Suppressor macrophage (primary cell): ENCODE measurements at regions not wholly inside any gene's neighbourhood (a gene's known extent, or its start where the extent isn't known, plus 50 kb on each side); places are given as distances from the start of the nearest gene placed in this dataset.
A peak's percentile ranks its signal among the peaks of the same experiment; 100 is the strongest.
"Not testable (repeated sequence)": the region's sequence is repeated elsewhere in the genome, so short reads cannot be mapped to it uniquely, and the experiment has no call there.

Experiments used
- DNase-seq, 4 experiments: peaks; one replicate each; pipeline ENCODE4 v3.0.0-alpha.2; 2020 to 2022

- DNase-seq: no peak
Observed at GRCh38 chr9:71632776-71633175, 135.5 kb downstream of the CEMIP2 start.

GRCh38 chr9:71630377-71630995 is 137.8 kb downstream of the CEMIP2 start:
- peak in 3 of 4 experiments; percentile 16 to 38 (median 17) for DNase-seq

GRCh38 chr9:71629578-71630215 is 138.6 kb downstream of the CEMIP2 start:
- no peak for DNase-seq

GRCh38 chr9:71628247-71628646 is 140.1 kb downstream of the CEMIP2 start:
- peak in 3 of 4 experiments; percentile 29 to 60 (median 38) for DNase-seq

GRCh38 chr9:71627537-71627936 is 140.8 kb downstream of the CEMIP2 start:
- DNase-seq: no peak

- DNase-seq: no peak
Observed at GRCh38 chr9:71626395-71626794, 141.9 kb downstream of the CEMIP2 start.

GRCh38 chr9:71624728-71625127 is 143.6 kb downstream of the CEMIP2 start:
- DNase-seq: no peak

- DNase-seq: no peak
Observed at GRCh38 chr9:71620746-71621145, 147.6 kb downstream of the CEMIP2 start.

- no peak for DNase-seq
Observed at GRCh38 chr9:71620331-71620730, 148.0 kb downstream of the CEMIP2 start.

- DNase-seq: no peak
Observed at GRCh38 chr9:71619926-71620325, 148.4 kb downstream of the CEMIP2 start.

GRCh38 chr9:71614409-71615010 is 153.8 kb downstream of the CEMIP2 start:
- no peak for DNase-seq

- DNase-seq: no peak
Observed at GRCh38 chr9:71612889-71613288, 155.4 kb downstream of the CEMIP2 start.

- no peak for DNase-seq
Observed at GRCh38 chr9:71609448-71609830, 158.9 kb downstream of the CEMIP2 start.

GRCh38 chr9:71608825-71609447 is 159.4 kb downstream of the CEMIP2 start:
- no peak for DNase-seq

- DNase-seq: no peak
Observed at GRCh38 chr9:71608021-71608420, 160.3 kb downstream of the CEMIP2 start.

- DNase-seq: no peak
Observed at GRCh38 chr9:71607461-71607881, 160.8 kb downstream of the CEMIP2 start.

- DNase-seq: peak; percentile 78 to 86 (median 84)
Observed at GRCh38 chr9:71604197-71605063, 163.9 kb downstream of the CEMIP2 start.

GRCh38 chr9:71602652-71603051 is 165.7 kb downstream of the CEMIP2 start:
- no peak for DNase-seq

- DNase-seq: not testable (repeated sequence)
Observed at GRCh38 chr9:71595762-71596161, 172.6 kb downstream of the CEMIP2 start.

- DNase-seq: no peak
Observed at GRCh38 chr9:71594541-71594940, 173.8 kb downstream of the CEMIP2 start.

GRCh38 chr9:71592400-71592799 is 175.9 kb downstream of the CEMIP2 start:
- no peak for DNase-seq

- no peak for DNase-seq
Observed at GRCh38 chr9:71590362-71590761, 178.0 kb downstream of the CEMIP2 start.

GRCh38 chr9:71589612-71590011 is 178.7 kb downstream of the CEMIP2 start:
- no peak for DNase-seq
